GM19452 (cell line): ENCODE measurements at regions not wholly inside any gene's neighbourhood (a gene's known extent, or its start where the extent isn't known, plus 50 kb on each side); places are given as distances from the start of the nearest gene placed in this dataset.

Experiments used
- ATAC-seq: cut with Tn5 transposase; IDR thresholded peaks from one replicate; pipeline ENCODE4 v1.9.1; 2021; ENCODE audit not compliant: unreplicated experiment

DNA sequence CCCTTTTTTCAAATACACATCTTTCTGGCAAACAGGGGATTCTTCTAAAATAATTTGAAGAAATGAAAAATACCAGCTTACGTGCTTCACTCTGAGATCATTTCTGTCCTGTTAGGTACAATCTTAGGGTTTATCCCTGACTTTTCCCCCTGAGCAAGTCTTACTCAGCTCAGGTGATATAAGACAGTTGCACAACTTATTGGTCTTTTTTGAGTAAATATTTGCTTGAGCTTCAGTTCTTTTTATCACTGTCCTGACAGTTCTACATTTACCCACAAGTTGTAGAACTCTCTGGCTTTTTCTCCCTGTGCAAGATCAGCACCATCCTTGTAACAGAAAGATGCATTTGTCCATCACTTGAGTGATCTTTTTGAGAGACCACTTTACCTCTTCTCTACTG, 84.9 kb downstream of the MID1IP1 start:
- no peak for ATAC-seq

GRCh38 chrX:38887222-38887621, 86.0 kb downstream of the MID1IP1 start:
- no peak for ATAC-seq

GRCh38 chrX:38890326-38890725, 89.1 kb downstream of the MID1IP1 start:
- ATAC-seq: no peak

GRCh38 chrX:38890963-38891362, 89.7 kb downstream of the MID1IP1 start:
- ATAC-seq: no peak

DNA sequence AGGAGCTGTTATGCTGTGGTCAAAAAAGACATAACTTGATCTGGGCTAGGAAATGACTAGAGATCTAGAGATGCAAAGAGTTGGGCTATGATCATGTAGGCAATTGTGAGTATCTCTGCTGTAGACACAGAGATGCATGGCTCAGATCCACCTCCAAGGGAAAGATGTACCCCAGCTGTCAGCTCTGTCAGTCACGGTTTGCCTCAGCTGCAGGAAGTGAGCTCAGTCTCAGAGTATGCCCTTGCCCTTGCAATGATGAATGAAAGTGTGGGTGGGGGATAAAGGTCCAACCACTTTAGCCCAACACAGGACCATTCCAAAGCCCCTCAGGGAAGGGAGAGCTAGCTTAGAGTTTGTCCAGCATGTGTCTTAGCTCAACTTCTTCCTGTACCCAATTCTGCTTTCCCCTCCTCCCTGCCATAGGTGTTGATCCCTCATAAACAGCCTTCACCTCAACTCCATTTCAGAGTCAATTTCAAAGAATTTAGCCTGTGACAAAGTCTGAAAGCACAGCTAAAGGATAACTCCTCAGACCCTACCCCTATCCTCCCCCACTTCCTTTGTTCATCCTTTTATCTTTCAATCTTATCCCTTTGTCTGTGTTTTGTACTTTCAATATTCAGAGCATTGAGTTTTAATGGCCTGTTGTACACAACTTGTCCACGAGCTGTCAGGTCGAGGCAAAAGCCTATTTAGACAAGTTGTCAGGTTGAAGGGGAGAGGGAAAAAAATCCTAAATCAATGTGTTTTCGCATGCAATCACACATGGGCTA, 90.6 kb downstream of the MID1IP1 start:
- peak; percentile 98 for ATAC-seq

- no peak for ATAC-seq
Observed at GRCh38 chrX:38893441-38893840, 92.2 kb downstream of the MID1IP1 start.

DNA sequence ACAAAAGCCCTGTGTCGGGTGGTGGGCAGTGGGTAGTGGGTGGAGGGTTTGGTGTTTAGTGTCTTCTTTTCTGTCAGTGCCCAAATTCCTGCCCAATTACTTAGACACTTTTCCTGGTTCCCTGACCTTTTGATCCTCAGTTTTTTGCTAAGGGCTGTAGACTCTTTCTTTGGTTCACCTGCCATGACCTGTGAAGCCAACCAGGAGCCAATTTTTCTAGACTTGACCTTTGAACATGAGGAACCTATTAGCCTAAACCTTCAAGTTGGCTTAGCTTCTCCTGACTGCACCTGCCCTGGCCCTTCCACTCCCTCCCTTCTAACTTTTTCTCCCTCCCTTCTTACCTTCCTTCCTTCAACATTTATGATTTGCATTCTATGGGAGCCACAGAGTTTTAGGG, 94.5 kb downstream of the MID1IP1 start:
- no peak for ATAC-seq

GRCh38 chrX:38896724-38897298, 95.6 kb downstream of the MID1IP1 start:
- peak; percentile 92 for ATAC-seq

- no peak for ATAC-seq
Observed at GRCh38 chrX:38898261-38898660, 97.0 kb downstream of the MID1IP1 start.

DNA sequence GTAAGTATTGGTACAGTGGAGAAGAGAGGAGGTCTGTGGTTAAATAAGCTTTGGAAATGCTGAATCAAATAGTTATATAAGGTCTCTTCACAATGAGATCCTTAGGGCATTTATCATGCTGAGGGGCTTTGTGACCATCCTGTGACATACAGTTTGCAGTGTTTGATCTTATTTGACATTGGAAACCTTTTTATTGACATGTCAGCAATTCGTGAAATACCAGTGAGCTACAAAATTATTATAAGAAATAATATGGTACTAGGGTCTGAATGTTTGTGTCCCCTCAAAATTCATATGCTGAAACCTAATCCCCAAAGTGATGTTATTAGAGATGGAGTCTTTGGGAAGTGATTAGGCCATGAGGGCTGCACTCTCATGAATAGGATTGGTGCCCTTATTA, 98.4 kb downstream of the MID1IP1 start:
- ATAC-seq: no peak

DNA sequence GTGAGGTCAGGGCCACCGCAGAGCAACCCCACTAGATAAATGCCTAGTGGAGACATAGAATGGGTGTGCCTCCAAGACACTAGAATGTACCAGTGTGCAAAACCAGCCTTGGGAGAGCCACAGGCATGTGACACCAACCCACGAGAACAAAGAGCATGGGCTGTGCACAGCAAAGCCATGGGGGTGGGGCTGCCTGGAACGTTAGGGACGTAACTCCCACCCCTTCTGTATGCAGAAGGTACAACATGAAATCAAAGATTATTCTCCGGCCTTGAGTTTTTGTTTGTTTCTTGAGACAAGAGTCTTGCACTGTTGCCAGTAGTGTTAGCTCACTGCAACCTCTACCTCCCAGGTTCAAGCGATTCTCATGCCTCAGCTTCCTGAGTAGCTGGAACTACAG, 99.5 kb downstream of the MID1IP1 start:
- no peak for ATAC-seq

DNA sequence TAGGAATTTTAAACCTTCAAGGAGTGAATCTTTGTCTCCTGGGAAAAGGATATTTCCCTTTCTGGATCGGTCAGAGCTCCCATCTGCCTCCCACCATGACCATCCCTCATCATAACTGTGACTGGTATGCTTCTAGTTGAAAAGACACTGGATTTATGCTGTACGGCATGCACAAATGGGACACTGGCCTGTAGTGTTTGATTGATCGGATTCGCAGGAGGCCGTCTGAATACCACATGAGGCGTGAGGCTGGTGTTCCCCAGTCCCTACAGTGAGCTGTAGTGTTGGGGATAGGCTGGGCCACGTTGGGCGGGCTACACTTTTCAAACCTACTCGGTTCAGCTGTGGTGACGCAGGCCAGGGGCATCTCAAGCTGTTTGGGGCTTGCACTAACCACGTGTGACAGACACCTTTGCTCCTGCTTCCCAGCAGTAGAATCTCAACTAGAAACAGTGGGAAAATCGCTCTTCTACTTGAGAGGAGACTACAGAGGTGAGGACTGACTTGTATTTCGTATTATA, 101.8 kb downstream of the MID1IP1 start:
- ATAC-seq: no peak

DNA sequence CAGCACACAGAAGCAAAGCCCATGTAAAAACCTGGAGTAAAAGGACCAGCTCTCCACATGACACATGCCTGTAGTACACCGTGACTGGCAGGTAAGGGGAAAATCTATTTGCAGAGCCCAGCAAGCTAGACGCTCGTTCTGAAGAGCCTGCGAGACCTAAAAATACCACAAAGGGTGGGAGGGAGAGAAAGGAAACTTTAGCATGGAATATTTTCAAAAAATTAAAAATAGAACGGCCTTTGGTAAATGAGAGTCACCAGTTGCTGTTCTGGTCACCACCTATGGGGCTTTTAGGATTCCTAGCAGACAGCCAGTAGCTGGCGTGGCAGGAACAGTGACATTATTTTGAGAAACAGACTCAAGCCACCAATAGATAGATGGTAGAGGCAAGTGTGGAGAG, 115.5 kb downstream of the MID1IP1 start:
- no peak for ATAC-seq

GRCh38 chrX:38917954-38918353, 116.7 kb downstream of the MID1IP1 start:
- no peak for ATAC-seq

GRCh38 chrX:38919202-38919601, 117.9 kb downstream of the MID1IP1 start:
- ATAC-seq: no peak

DNA sequence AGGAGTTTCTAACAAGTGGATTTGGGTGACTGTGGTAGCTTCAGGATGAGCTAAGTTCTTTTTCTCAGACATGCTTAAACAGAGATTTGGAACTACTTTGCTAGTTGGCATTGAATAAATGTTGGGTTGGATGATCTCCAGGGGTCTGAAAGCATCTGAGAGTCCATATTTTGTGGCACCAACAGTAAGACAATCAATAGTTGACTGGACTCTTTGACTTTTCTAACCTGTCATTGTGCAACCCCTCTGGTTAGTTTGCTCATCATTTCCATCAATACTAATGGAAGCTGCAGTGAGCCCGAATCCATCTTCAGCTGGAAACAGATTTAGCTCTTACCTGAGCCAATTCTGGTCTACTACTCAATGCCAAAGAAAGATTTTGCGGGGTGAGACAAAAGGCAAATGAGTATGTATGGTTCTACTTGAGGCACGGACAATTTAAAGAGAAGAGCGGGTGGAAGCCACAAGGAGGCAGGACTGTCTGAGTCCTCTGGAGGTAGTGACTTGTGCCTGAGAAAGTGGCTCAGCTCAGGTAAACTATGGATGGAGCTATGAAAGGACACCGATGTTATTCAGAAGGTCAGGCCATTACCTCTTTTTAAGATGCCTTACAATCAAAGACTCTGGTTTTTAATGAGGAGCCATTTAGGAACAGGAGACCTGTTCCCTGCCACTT, 118.7 kb downstream of the MID1IP1 start:
- no peak for ATAC-seq

GRCh38 chrX:38923451-38923969, 122.3 kb downstream of the MID1IP1 start:
- ATAC-seq: no peak

DNA sequence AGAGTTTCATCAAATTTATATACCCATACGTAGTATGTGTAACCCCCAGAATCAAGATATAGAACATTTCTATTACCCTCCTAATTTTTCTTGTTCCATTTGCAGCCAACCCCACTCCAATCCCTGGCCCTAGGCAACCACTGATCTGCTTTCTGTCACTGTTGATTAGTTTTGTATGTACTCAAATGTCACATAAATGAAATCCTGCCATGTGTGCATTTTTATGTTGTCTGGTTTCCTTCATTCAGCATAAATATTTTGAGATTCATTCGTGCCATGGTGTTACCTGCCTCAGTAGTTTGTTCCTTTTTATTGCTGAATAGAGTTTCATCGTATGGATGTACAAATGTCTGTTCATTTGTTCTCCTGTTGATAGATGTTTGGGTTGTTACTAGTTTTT, 126.3 kb downstream of the MID1IP1 start:
- no peak for ATAC-seq

DNA sequence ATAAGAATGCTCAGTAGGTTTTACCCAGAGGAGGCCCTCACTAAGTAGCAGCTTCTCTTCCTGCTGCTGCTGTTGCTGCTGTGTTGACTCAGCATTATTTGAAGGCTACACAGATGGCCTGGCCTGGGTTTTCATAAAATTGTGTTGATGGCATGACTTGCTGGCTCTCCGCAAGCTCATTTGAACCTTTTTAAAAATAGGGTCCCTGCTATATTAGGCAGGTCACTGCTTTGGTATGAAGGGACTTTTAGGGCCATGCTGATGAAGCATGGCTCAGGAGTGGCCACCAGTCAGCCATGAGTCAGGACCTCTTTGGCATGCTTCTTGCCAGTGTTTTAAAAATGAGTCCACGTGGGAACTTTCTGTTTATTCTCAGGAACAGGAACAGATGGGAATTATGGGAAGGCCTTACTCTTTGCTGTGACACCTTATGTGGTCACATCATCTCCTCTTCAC, 128.7 kb downstream of the MID1IP1 start:
- no peak for ATAC-seq

DNA sequence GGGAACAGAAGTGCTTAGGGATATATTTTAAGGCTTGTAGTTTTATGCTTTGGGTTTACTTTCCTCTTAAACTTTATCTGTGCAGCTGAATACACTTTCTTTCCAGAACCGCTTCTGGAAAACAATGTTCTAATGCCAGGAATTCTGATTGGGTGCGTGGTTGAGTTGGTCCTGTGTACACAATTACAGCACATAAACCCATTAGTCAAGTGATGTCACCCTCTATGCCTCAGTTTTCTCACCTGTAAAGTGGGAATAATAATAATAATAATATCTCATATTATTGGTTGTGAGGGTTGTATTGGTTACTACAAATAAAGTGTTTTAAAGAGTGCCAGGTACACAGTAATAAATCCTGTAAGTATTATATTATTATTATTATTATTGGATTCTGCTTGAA, 129.2 kb downstream of the MID1IP1 start:
- no peak for ATAC-seq

- no peak for ATAC-seq
Observed at GRCh38 chrX:38935561-38935960, 134.3 kb downstream of the MID1IP1 start.

- ATAC-seq: no peak
Observed at GRCh38 chrX:38937400-38937799, 136.1 kb downstream of the MID1IP1 start.
